CD14-positive monocyte (primary cell): ENCODE measurements at regions not wholly inside any gene's neighbourhood (a gene's known extent, or its start where the extent isn't known, plus 50 kb on each side); places are given as distances from the start of the nearest gene placed in this dataset.

Source experiments
- DNase-seq, 3 donors: peaks; one replicate each; pipeline ENCODE4 v3.0.0-alpha.2; 2011 to 2022
- H2AFZ ChIP-seq: 2 replicates; pipeline ENCODE4 v1.6.0; 2012; ENCODE audit warnings: mild to moderate bottlenecking, low read depth, low read length, inconsistent platforms; ENCODE audit not compliant: insufficient read depth, poor library complexity, severe bottlenecking
- H3K27ac ChIP-seq, 2 donors: 1 replicate in 1 of 2; 2 replicates in 1 of 2; pipeline ENCODE4 v1.5.1; 2012 to 2013; ENCODE audit warnings: low read length in 2 of 2, control low read depth in 1 of 2, inconsistent platforms in 1 of 2, low read depth in 1 of 2, mild to moderate bottlenecking in 1 of 2
- H3K27me3 ChIP-seq, 2 donors: one replicate each; pipeline versions ENCODE4 v1.6.0 to v1.6.1; 2011 to 2013; ENCODE audit warnings: low read length in 2 of 2; ENCODE audit not compliant: control insufficient read depth in 2 of 2, insufficient read depth in 2 of 2
- H3K36me3 ChIP-seq, 2 donors: replicated peaks in 1 of 2; 1 replicate in 1 of 2; 2 replicates in 1 of 2; pipeline versions ENCODE4 v1.5.1 to v1.6.1; 2012 to 2013; ENCODE audit warnings: low read length in 2 of 2, control low read depth in 1 of 2, inconsistent platforms in 1 of 2, mild to moderate bottlenecking in 1 of 2; ENCODE audit not compliant: insufficient read depth in 2 of 2, control insufficient read depth in 1 of 2
- H3K4me1 ChIP-seq, 2 donors: 1 replicate in 1 of 2; 2 replicates in 1 of 2; pipeline versions ENCODE4 v1.5.1 to v1.6.1; 2012 to 2013; ENCODE audit warnings: low read length in 2 of 2, control low read depth in 1 of 2, inconsistent platforms in 1 of 2, mild to moderate bottlenecking in 1 of 2, moderate library complexity in 1 of 2; ENCODE audit not compliant: insufficient read depth in 2 of 2, control insufficient read depth in 1 of 2
- H3K4me2 ChIP-seq: replicated peaks from 2 replicates; pipeline ENCODE3; 2012; ENCODE audit warnings: low read length, moderate library complexity, mild to moderate bottlenecking; ENCODE audit not compliant: poor library complexity, severe bottlenecking; ENCODE audit errors: extremely low read depth
- H3K4me3 ChIP-seq, 3 experiments: fragments of 200-600 bp in 1 of 3; sonication (generic) in 1 of 3; replicated peaks in 1 of 3; 1 replicate in 2 of 3; 2 replicates in 1 of 3; pipeline ENCODE4 v1.5.1; 2011 to 2013; ENCODE audit warnings: low read length in 3 of 3, mild to moderate bottlenecking in 3 of 3, control low read depth in 2 of 3, low read depth in 2 of 3, inconsistent platforms in 1 of 3, moderate library complexity in 1 of 3
- H3K79me2 ChIP-seq: 2 replicates; pipeline ENCODE4 v1.6.0; 2012; ENCODE audit warnings: mild to moderate bottlenecking, control low read depth, inconsistent platforms, low read length, moderate library complexity; ENCODE audit not compliant: insufficient read depth
- H3K9ac ChIP-seq: 2 replicates; pipeline ENCODE4 v1.6.0; 2017; ENCODE audit warnings: low read length, mild to moderate bottlenecking; ENCODE audit not compliant: insufficient read depth, poor library complexity, severe bottlenecking
- H3K9me3 ChIP-seq, 2 donors: replicated peaks in 1 of 2; 1 replicate in 1 of 2; 2 replicates in 1 of 2; pipeline versions ENCODE4 v1.5.1 to v1.6.1; 2012 to 2013; ENCODE audit warnings: low read length in 2 of 2, control low read depth in 1 of 2; ENCODE audit not compliant: control insufficient read depth in 1 of 2, insufficient read depth in 1 of 2
- H4K20me1 ChIP-seq: 2 replicates; pipeline ENCODE4 v1.6.0; 2012; ENCODE audit warnings: mild to moderate bottlenecking, low read length, control low read depth, moderate library complexity; ENCODE audit not compliant: insufficient read depth
- H3K27ac Mint-ChIP-seq, 7 donors: one replicate each; pipeline ENCODE4 v1.8.0; 2020; ENCODE audit warnings: mild to moderate bottlenecking in 7 of 7, mixed read lengths in 7 of 7, moderate library complexity in 6 of 7, inconsistent platforms in 2 of 7
- H3K27me3 Mint-ChIP-seq, 3 donors: one replicate each; pipeline ENCODE4 v1.8.0; 2021 to 2022; ENCODE audit warnings: low read depth in 3 of 3, mild to moderate bottlenecking in 3 of 3, mixed read lengths in 3 of 3, moderate library complexity in 3 of 3, inconsistent platforms in 1 of 3
- H3K36me3 Mint-ChIP-seq, 2 donors: one replicate each; pipeline ENCODE4 v1.8.0; 2020; ENCODE audit warnings: mixed read lengths in 2 of 2, inconsistent platforms in 1 of 2, mild to moderate bottlenecking in 1 of 2
- H3K4me1 Mint-ChIP-seq: one replicate; pipeline ENCODE4 v1.8.0; 2020; ENCODE audit warnings: mild to moderate bottlenecking, mixed read lengths
- H3K4me3 Mint-ChIP-seq, 2 donors: one replicate each; pipeline ENCODE4 v1.8.0; 2020; ENCODE audit warnings: mild to moderate bottlenecking in 2 of 2, mixed read lengths in 2 of 2, moderate library complexity in 1 of 2
- H3K9me3 Mint-ChIP-seq, 7 donors: one replicate each; pipeline ENCODE4 v1.8.0; 2020 to 2022; ENCODE audit warnings: mixed read lengths in 7 of 7, mild to moderate bottlenecking in 6 of 7, moderate library complexity in 6 of 7, inconsistent platforms in 2 of 7
- CTCF ChIP-seq: fragments of 200-600 bp; IDR thresholded peaks from one replicate; pipeline ENCODE4 v1.8.0; 2022; ENCODE audit warnings: antibody characterized with exemption, mild to moderate bottlenecking
- WGBS: methylation state at CpG from one replicate; pipeline ENCODE4 v1.1.5; 2013; ENCODE audit warnings: missing lambda C conversion rate; ENCODE audit not compliant: insufficient coverage; 5-methylcytosine and 5-hydroxymethylcytosine counted together
- intact Hi-C, 2 donors: fragments of 100-400 bp; cut with micrococcal nuclease; formaldehyde crosslinking; loops; one replicate each; pipeline versions ENCODE4 v1.15.0 to v1.15.1; 2023

DNA sequence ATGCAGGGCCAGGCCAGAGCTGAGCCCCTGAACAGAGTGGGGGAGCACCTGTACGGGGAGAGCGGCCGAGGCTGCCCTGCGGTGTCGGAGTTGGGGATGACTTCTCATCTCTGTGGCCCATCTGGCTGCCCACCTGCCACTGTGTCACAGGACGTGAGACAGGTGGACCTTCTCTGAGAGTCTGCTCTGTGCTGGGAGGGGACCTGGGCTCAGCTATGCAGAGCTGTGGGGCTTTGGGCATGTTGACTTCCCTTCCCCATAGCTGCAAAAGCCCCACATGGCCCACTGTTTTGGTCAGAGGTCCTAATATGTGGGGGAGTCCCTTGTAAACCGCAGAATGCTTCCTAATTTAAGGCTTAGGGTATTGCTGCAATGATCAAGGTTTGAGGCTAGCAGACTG lies 68.0 kb upstream of the TRPM1 start:
- Mint-ChIP-seq H3K9me3 (peaks cover 0 to 4% (median 0%) of the 10 kb centered on the region in 7 donors), H3K4me1 (no peaks in the 10 kb centered on the region), H3K4me3 (no peak overlapping the region), H3K27me3 (peaks cover 2 to 11% (median 6%) of the 10 kb centered on the region in 3 donors), H3K36me3 (no peaks in the 10 kb centered on the region), H3K27ac (no peak overlapping the region)
- H3K4me3 ChIP-seq = no peak overlapping the region
- no peaks in the 10 kb centered on the region for H3K36me3 ChIP-seq
- H3K27me3 ChIP-seq = no peaks in the 10 kb centered on the region
- no peak overlapping the region for H2AFZ ChIP-seq
- no peak overlapping the region for H3K4me2 ChIP-seq
- no peaks in the 10 kb centered on the region for H4K20me1 ChIP-seq
- 96% methylated on average over 5 of the region's 7 CpGs for WGBS
- no peak for TF ChIP-seq CTCF
- no peak overlapping the region for H3K27ac ChIP-seq
- H3K4me1 ChIP-seq = no peaks in the 10 kb centered on the region
- no peak overlapping the region for H3K9ac ChIP-seq
- intact Hi-C loops = no loop called here
- DNase-seq = no peak
- H3K79me2 ChIP-seq = no peaks in the 10 kb centered on the region
- no peaks in the 10 kb centered on the region for H3K9me3 ChIP-seq

DNA sequence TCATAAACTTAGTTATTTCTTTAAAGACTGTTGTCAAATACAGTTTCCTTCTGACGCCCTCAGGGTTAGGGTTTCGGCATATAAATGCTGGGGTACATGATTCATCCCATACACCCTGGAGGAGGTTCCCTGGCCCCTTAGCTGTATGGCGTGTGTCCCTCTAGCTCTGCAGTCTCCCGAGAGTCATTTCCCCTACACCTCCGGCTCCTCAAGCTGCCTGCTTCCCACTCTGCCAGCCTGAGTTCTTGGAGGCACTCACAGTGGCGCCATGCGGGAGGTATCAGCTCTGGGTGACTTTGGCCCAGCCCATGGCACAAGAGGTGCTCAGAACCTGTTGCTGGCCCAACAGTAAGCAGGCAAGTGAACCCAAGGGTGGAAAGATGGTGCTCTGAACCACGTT lies 70.2 kb upstream of the TRPM1 start:
- intact Hi-C loops = no loop called here
- Mint-ChIP-seq H3K27me3 (peaks cover 2 to 7% (median 3%) of the 10 kb centered on the region in 3 donors), H3K9me3 (peaks cover 0 to 4% (median 0%) of the 10 kb centered on the region in 7 donors), H3K36me3 (no peaks in the 10 kb centered on the region), H3K27ac (no peak overlapping the region), H3K4me1 (no peaks in the 10 kb centered on the region), H3K4me3 (no peak overlapping the region)
- Histone ChIP-seq H3K9ac (no peak overlapping the region), H3K79me2 (no peaks in the 10 kb centered on the region), H3K9me3 (no peaks in the 10 kb centered on the region), H3K27me3 (no peaks in the 10 kb centered on the region), H4K20me1 (no peaks in the 10 kb centered on the region), H3K4me3 (no peak overlapping the region), H3K36me3 (no peaks in the 10 kb centered on the region), H2AFZ (no peak overlapping the region), H3K4me1 (no peaks in the 10 kb centered on the region), H3K27ac (no peak overlapping the region), H3K4me2 (no peak overlapping the region)
- DNase-seq = no peak
- TF ChIP-seq CTCF = no peak
- 98% methylated on average over 6 of the region's 8 CpGs for WGBS
